Tibial nerve (tissue), 4 donors: ENCODE measurements at regions not wholly inside any gene's neighbourhood (a gene's known extent, or its start where the extent isn't known, plus 50 kb on each side); places are given as distances from the start of the nearest gene placed in this dataset.

Source experiments
- CTCF ChIP-seq, 5 experiments: fragments of 200-600 bp in 3 of 5; fragments of 450-650 bp in 2 of 5; sonication (generic) in 3 of 5; IDR thresholded peaks; one replicate each; pipeline ENCODE4 v1.5.1; 2016 to 2019; ENCODE audit warnings: antibody characterized with exemption in 5 of 5, mild to moderate bottlenecking in 3 of 5, moderate library complexity in 2 of 5
- EP300 ChIP-seq, 2 donors: sonication (generic); formaldehyde crosslinking; IDR thresholded peaks; one replicate each; pipeline ENCODE4 v1.6.1; 2017; ENCODE audit warnings: antibody characterized with exemption in 2 of 2, mild to moderate bottlenecking in 1 of 2
- POLR2A ChIP-seq, 2 donors: fragments of 450-650 bp; IDR thresholded peaks; one replicate each; pipeline ENCODE4 v1.6.1; 2017; ENCODE audit warnings: antibody characterized with exemption in 2 of 2, mild to moderate bottlenecking in 2 of 2, moderate library complexity in 2 of 2

- TF ChIP-seq POLR2A (IDR thresholded peaks at IDR 0.05) (no peak), CTCF (IDR thresholded peaks at IDR 0.05) (no peak), EP300 (IDR thresholded peaks at IDR 0.05) (no peak)
Observed at GRCh38 chr5:169426784-169427183, 125.8 kb upstream of the SLIT3 start.
